SK-N-SH treated with all-trans-retinoic acid at 6 μM for 48 hours (cell line): ENCODE measurements at regions not wholly inside any gene's neighbourhood (a gene's known extent, or its start where the extent isn't known, plus 50 kb on each side); places are given as distances from the start of the nearest gene placed in this dataset.

Experiments used
- ATAC-seq: fragments of 200-7000 bp; cut with Tn5 transposase; 3 replicates; pipeline ENCODE4 v1.9.1; 2020; ENCODE audit warnings: mild to moderate bottlenecking, moderate library complexity
- ARNTL ChIP-seq: fragments of 450-650 bp; formaldehyde crosslinking; IDR thresholded peaks from 2 replicates; pipeline ENCODE4 v1.5.0; 2020; ENCODE audit warnings: low read depth, mild to moderate bottlenecking, moderate library complexity, borderline replicate concordance
- BACH2 ChIP-seq: fragments of 250-450 bp; sonication (Bioruptor Pico); IDR thresholded peaks from 2 replicates; pipeline ENCODE4 v1.9.0; 2021; ENCODE audit warnings: mild to moderate bottlenecking, borderline replicate concordance
- CSDC2 ChIP-seq: fragments of 250-450 bp; sonication (Bioruptor Pico); IDR thresholded peaks from 2 replicates; pipeline ENCODE4 v1.5.0; 2020; ENCODE audit warnings: mild to moderate bottlenecking, moderate library complexity
- ESRRG ChIP-seq: fragments of 250-450 bp; sonication (Bioruptor Pico); IDR thresholded peaks from 2 replicates; pipeline ENCODE4 v1.6.1; 2021; ENCODE audit warnings: mild to moderate bottlenecking
- ISL1 ChIP-seq: fragments of 250-450 bp; sonication (Bioruptor Pico); IDR thresholded peaks from 2 replicates; pipeline ENCODE4 v2.1.2; 2022; ENCODE audit warnings: mild to moderate bottlenecking, moderate library complexity
- PPARA ChIP-seq: fragments of 250-450 bp; sonication (Bioruptor Pico); IDR thresholded peaks from 2 replicates; pipeline ENCODE4 v1.5.0; 2020; ENCODE audit warnings: mild to moderate bottlenecking, borderline replicate concordance
- RARB ChIP-seq: fragments of 250-450 bp; sonication (Bioruptor Pico); IDR thresholded peaks from 2 replicates; pipeline ENCODE4 v1.8.0; 2021; ENCODE audit warnings: mild to moderate bottlenecking, moderate library complexity
- SNAI2 ChIP-seq: fragments of 250-450 bp; sonication (Bioruptor Pico); IDR thresholded peaks from 2 replicates; pipeline ENCODE4 v1.5.0; 2020; ENCODE audit warnings: mild to moderate bottlenecking, moderate library complexity
- TCF4 ChIP-seq: fragments of 250-450 bp; sonication (Bioruptor Pico); IDR thresholded peaks from 2 replicates; pipeline ENCODE4 v1.8.0; 2021; ENCODE audit warnings: mild to moderate bottlenecking, moderate library complexity, borderline replicate concordance
- ZFP30 ChIP-seq: fragments of 450-650 bp; formaldehyde crosslinking; IDR thresholded peaks from 2 replicates; pipeline ENCODE4 v1.5.0; 2022; ENCODE audit warnings: mild to moderate bottlenecking, moderate library complexity
- ZNF565 ChIP-seq: fragments of 450-650 bp; formaldehyde crosslinking; conservative IDR thresholded peaks from 2 replicates; pipeline ENCODE4 v1.5.0; 2020; ENCODE audit warnings: low read depth, mild to moderate bottlenecking, moderate library complexity
- ZNF70 ChIP-seq: fragments of 450-650 bp; formaldehyde crosslinking; IDR thresholded peaks from 2 replicates; pipeline ENCODE4 v1.5.0; 2020; ENCODE audit warnings: mild to moderate bottlenecking, moderate library complexity
- ZNF8 ChIP-seq: fragments of 450-650 bp; formaldehyde crosslinking; IDR thresholded peaks from 2 replicates; pipeline ENCODE4 v1.5.0; 2020; ENCODE audit warnings: mild to moderate bottlenecking, moderate library complexity
- TF ChIP-seq, protein P1 (sequence below): fragments of 250-450 bp; sonication (Bioruptor Pico); IDR thresholded peaks from 2 replicates; pipeline ENCODE4 v1.8.0; 2021; ENCODE audit warnings: low read depth, mild to moderate bottlenecking, moderate library complexity, borderline replicate concordance
- TF ChIP-seq, protein P2 (sequence below): fragments of 250-450 bp; sonication (Bioruptor Pico); IDR thresholded peaks from 2 replicates; pipeline ENCODE4 v1.8.0; 2020; ENCODE audit warnings: mild to moderate bottlenecking, moderate library complexity, borderline replicate concordance
- TF ChIP-seq, protein P3 (sequence below): fragments of 250-450 bp; sonication (Bioruptor Pico); IDR thresholded peaks from 2 replicates; pipeline ENCODE4 v1.5.1; 2021; ENCODE audit warnings: mild to moderate bottlenecking, moderate library complexity
- TF ChIP-seq, protein P4 (sequence below): fragments of 250-450 bp; sonication (Bioruptor Pico); IDR thresholded peaks from 2 replicates; pipeline ENCODE4 v1.5.0; 2020; ENCODE audit warnings: mild to moderate bottlenecking, moderate library complexity

DNA sequence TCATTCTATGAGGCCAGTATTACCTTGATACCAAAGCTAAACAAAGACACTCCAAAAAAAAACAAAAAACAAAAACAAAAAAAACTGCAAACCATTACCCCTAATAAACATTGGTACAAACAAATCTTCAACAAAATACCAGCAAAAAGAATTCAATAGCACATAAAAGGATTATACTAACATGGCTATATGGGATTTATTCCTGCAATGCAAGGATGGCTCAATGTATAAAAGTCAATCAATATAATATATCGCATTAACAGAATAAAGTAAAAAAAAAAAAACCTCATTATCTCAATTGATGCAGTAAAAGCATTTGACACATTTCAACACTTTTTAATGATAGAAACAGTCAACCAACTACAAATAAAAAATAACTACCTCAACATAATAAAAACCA is 233.3 kb upstream of the NFE2L3 start (continued):
- TF ChIP-seq ARNTL (CRISPR knock-in tag), result no peak
- TF ChIP-seq, all 23 proteins: peak for 0

DNA sequence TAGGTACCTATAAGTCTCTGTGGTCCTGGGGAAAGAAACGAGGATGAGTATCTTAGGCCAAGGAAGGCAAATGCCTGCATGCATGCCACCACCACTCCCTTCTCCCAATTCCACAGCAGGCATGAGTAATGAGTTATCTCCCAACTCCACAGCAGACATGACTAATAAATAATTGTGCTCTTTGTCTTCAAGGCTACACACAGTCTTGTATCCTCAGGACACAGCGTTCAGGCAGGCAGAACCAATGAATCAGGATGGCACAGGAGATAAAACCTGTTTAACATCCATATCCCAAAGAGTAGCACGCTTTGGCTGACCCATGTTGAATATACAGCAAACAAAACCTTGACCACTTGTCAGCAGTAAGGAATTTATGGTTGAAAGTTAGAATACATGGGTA is 229.7 kb upstream of the NFE2L3 start:
- ATAC-seq, result no peak
- TF ChIP-seq, protein P1, sequence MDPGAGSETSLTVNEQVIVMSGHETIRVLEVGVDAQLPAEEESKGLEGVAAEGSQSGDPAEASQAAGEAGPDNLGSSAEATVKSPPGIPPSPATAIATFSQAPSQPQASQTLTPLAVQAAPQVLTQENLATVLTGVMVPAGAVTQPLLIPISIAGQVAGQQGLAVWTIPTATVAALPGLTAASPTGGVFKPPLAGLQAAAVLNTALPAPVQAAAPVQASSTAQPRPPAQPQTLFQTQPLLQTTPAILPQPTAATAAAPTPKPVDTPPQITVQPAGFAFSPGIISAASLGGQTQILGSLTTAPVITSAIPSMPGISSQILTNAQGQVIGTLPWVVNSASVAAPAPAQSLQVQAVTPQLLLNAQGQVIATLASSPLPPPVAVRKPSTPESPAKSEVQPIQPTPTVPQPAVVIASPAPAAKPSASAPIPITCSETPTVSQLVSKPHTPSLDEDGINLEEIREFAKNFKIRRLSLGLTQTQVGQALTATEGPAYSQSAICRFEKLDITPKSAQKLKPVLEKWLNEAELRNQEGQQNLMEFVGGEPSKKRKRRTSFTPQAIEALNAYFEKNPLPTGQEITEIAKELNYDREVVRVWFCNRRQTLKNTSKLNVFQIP (CRISPR knock-in tag), result no peak
- TF ChIP-seq ISL1 (CRISPR knock-in tag), result no peak
- TF ChIP-seq ZNF565 (CRISPR knock-in tag), result no peak
- TF ChIP-seq, protein P2, sequence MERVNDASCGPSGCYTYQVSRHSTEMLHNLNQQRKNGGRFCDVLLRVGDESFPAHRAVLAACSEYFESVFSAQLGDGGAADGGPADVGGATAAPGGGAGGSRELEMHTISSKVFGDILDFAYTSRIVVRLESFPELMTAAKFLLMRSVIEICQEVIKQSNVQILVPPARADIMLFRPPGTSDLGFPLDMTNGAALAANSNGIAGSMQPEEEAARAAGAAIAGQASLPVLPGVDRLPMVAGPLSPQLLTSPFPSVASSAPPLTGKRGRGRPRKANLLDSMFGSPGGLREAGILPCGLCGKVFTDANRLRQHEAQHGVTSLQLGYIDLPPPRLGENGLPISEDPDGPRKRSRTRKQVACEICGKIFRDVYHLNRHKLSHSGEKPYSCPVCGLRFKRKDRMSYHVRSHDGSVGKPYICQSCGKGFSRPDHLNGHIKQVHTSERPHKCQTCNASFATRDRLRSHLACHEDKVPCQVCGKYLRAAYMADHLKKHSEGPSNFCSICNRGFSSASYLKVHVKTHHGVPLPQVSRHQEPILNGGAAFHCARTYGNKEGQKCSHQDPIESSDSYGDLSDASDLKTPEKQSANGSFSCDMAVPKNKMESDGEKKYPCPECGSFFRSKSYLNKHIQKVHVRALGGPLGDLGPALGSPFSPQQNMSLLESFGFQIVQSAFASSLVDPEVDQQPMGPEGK (CRISPR knock-in tag), result no peak
- TF ChIP-seq ARNTL (CRISPR knock-in tag), result no peak

DNA sequence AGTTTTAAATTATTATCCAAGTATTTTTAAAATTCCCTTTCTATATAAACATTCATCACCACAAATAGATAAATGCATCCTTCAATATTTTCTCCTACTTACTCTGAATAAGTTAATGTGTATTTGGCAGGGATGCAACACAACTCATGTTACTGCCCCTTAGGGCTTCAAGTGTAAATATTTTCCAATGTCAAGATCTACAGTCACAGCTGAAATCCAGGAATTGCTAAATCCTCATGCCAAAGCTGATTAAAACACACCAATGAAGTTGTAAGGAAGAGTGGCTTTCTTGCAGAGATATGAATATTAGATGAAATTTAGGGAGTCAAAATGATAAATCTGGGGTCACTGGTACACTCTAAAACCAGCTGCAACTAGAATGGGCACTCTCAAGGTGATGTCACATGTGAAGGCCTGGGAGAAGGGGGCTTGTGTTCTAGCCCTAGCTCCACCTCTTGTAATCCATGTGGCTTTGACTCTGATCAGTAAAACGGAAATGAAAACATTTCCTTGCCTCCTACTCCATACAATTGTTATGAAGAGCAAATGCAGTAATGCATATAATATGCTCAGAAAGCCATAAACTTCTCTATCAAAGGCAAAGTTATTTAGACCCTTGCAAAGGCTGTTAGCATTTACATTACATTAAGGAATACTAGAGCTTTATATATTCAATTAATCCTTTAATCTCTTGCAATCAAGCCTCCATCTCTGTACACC is 228.1 kb upstream of the NFE2L3 start:
- ATAC-seq, result no peak
- TF ChIP-seq, protein P3, sequence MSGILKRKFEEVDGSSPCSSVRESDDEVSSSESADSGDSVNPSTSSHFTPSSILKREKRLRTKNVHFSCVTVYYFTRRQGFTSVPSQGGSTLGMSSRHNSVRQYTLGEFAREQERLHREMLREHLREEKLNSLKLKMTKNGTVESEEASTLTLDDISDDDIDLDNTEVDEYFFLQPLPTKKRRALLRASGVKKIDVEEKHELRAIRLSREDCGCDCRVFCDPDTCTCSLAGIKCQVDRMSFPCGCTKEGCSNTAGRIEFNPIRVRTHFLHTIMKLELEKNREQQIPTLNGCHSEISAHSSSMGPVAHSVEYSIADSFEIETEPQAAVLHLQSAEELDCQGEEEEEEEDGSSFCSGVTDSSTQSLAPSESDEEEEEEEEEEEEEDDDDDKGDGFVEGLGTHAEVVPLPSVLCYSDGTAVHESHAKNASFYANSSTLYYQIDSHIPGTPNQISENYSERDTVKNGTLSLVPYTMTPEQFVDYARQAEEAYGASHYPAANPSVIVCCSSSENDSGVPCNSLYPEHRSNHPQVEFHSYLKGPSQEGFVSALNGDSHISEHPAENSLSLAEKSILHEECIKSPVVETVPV (CRISPR knock-in tag), result no peak
- TF ChIP-seq TCF4 (no peak), ARNTL (CRISPR knock-in tag) (no peak), BACH2 (CRISPR knock-in tag) (no peak), ZNF8 (CRISPR knock-in tag) (no peak), ZFP30 (CRISPR knock-in tag) (no peak), ZNF70 (CRISPR knock-in tag) (no peak), PPARA (CRISPR knock-in tag) (no peak), RARB (CRISPR knock-in tag) (no peak), CSDC2 (CRISPR knock-in tag) (no peak), SNAI2 (CRISPR knock-in tag) (no peak), ESRRG (no peak)
- TF ChIP-seq, protein P4, sequence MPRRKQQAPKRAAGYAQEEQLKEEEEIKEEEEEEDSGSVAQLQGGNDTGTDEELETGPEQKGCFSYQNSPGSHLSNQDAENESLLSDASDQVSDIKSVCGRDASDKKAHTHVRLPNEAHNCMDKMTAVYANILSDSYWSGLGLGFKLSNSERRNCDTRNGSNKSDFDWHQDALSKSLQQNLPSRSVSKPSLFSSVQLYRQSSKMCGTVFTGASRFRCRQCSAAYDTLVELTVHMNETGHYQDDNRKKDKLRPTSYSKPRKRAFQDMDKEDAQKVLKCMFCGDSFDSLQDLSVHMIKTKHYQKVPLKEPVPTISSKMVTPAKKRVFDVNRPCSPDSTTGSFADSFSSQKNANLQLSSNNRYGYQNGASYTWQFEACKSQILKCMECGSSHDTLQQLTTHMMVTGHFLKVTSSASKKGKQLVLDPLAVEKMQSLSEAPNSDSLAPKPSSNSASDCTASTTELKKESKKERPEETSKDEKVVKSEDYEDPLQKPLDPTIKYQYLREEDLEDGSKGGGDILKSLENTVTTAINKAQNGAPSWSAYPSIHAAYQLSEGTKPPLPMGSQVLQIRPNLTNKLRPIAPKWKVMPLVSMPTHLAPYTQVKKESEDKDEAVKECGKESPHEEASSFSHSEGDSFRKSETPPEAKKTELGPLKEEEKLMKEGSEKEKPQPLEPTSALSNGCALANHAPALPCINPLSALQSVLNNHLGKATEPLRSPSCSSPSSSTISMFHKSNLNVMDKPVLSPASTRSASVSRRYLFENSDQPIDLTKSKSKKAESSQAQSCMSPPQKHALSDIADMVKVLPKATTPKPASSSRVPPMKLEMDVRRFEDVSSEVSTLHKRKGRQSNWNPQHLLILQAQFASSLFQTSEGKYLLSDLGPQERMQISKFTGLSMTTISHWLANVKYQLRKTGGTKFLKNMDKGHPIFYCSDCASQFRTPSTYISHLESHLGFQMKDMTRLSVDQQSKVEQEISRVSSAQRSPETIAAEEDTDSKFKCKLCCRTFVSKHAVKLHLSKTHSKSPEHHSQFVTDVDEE, result no peak

DNA sequence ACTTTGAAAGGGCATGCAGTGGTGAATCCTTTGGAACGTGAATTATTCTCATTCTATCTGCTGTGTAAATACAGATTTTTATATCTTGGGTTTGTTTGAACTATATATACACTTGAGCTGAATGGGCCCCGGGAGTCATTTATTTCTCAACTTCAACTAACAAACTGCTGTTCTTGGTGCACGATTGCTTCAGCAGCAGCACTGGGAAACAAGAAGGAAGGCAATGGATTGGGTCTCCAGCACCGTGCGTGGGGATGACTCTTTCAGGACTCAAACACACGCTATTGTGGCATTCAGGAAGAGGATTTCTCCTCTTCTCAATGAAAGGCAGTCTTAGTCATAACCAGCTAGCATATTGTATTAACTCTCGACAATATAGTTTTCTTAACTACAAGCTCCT is 226.0 kb upstream of the NFE2L3 start:
- ATAC-seq, result no peak
- TF ChIP-seq ZFP30 (CRISPR knock-in tag) (no peak), ZNF565 (CRISPR knock-in tag) (no peak)
- TF ChIP-seq, protein P3 (CRISPR knock-in tag), result no peak
- TF ChIP-seq, all 23 proteins: peak for 0
